ENCODE measurements at regions not wholly inside any gene's neighbourhood (a gene's known extent, or its start where the extent isn't known, plus 50 kb on each side); places are given as distances from the start of the nearest gene placed in this dataset.

DNA sequence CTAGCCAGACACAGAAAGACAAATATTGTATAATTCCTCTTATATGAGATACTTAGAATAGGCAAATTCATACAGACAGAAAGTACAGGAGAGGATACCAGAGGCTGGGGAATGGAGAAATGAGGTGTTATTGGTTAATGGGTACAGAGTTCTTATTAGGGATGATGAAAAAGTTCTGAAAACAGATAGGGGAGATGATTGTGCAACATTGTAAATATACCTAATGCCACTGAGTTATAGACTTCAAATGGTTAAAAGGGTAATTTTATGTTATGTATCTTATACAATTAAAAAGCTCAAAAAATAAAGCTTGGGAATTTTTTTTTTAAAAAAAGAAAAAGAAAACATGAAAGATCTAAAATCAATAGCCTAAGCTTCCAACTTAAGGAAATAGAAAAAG lies 98.8 kb upstream of the TECRL start:
- DNase-seq (ENCODE audit: low read depth in 1 of 2, low spot score in 2 of 2): no peak
- H3K4me1 ChIP-seq (replicated peaks): no peaks in the 10 kb centered on the region
- no peak overlapping the region for H3K4me3 ChIP-seq
- H3K27me3 ChIP-seq (replicated peaks): no peaks in the 10 kb centered on the region
- H3K9me3 ChIP-seq (replicated peaks): no peaks in the 10 kb centered on the region
- no peak overlapping the region for H3K27ac ChIP-seq
- H3K36me3 ChIP-seq: no peaks in the 10 kb centered on the region

DNA sequence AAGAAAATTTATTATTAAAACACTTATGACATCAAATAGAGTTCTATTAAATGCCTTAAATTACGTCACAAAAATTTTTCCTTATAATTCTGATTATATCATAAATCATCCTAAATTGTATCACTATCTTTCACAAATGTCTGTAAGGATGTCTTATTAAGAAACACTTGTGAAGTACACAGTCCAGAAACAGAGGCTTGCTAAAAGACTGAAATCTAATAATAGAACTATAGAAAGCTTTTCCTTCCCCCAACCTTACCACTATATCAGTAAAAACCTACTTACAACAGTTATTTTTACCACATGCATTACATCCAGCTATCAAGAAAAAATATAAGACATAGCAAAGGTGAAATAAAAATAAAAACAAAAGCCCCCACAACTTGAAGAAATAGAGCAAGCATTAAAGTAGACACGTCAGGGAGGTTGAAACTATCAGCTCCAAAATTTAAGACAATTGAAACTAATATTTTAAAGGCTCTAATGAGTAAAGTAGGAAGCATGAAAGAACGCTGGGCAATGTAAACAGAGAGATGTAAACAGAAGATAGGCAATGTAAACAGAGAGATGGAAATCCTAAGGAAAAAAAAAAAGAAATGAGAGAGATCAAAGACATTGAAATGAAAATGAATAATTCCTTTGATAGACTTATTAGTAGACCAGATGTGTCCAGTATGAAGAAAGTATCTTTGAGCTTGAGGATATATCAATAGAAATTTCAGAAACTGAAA lies 94.9 kb upstream of the TECRL start:
- Histone ChIP-seq H3K4me1 (replicated peaks) (no peaks in the 10 kb centered on the region), H3K36me3 (no peaks in the 10 kb centered on the region), H3K4me3 (no peak overlapping the region), H3K27ac (no peak overlapping the region), H3K9me3 (replicated peaks) (no peaks in the 10 kb centered on the region), H3K27me3 (replicated peaks) (no peaks in the 10 kb centered on the region)
- no peak for DNase-seq (ENCODE audit: low read depth in 1 of 2, low spot score in 2 of 2)

DNA sequence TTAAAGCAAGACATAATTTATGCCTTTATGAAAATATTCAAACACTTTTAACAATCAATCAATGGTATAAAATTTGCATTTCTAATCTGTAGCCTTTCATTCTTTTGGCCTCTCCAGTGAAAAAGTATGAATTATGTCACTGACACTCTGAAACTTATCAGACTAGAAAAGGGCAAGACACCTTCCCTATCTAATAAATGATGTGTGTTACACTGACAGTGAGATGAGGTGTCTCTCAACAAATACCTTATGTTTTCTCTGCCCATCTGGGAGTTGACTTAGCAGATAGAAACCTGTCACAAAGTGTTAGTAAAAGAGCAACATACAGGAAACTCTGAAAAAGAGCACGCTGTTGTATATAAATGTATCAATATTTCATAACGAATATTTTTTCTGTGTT lies 94.2 kb upstream of the TECRL start:
- H3K27ac ChIP-seq: no peak overlapping the region
- no peaks in the 10 kb centered on the region for H3K4me1 ChIP-seq (replicated peaks)
- DNase-seq (ENCODE audit: low read depth in 1 of 2, low spot score in 2 of 2): no peak
- no peak overlapping the region for H3K4me3 ChIP-seq
- no peaks in the 10 kb centered on the region for H3K9me3 ChIP-seq (replicated peaks)
- H3K36me3 ChIP-seq: no peaks in the 10 kb centered on the region
- no peaks in the 10 kb centered on the region for H3K27me3 ChIP-seq (replicated peaks)

DNA sequence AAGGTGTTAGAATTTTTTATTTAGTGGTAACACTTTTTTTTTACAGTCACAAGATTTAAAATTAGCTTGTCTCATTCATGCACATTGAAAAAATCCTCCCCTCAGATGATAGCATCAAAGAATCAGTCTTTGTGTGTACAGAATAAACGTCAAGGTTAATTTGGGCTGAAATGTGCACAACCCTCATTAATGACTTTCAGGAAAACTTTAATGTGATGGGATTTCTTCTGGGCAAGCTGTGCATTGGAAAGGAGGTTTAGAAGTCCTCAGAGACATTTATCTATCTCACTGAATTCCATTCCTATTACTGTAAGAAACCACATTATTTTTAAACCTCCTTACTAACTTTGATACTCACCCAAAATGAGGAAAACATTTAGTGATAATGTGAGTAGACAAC lies 88.2 kb upstream of the TECRL start:
- DNase-seq (ENCODE audit: low read depth in 1 of 2, low spot score in 2 of 2): no peak
- Histone ChIP-seq H3K36me3 (no peaks in the 10 kb centered on the region), H3K4me3 (no peak overlapping the region), H3K27ac (no peak overlapping the region), H3K27me3 (replicated peaks) (no peaks in the 10 kb centered on the region), H3K4me1 (replicated peaks) (no peaks in the 10 kb centered on the region), H3K9me3 (replicated peaks) (no peaks in the 10 kb centered on the region)

DNA sequence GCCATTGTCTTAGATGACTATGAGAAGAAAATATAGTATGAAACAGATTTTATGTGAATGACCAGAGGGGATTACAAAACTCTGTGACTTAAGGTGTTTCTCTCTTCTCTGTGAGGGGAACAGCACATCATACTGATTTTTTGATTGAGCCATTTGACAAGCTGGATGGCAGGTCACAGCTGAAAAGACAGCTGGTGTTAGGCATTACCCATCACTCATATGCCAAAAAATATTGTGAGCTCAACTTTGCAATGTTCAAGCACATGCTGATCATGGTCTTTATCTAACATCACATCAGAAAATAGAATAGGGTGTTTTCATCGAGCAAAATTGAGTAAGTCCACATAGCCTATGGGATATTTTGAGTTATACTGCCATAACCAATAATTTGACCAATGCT lies 86.7 kb upstream of the TECRL start:
- Histone ChIP-seq H3K27me3 (replicated peaks) (no peaks in the 10 kb centered on the region), H3K27ac (no peak overlapping the region), H3K36me3 (no peaks in the 10 kb centered on the region), H3K9me3 (replicated peaks) (no peaks in the 10 kb centered on the region), H3K4me1 (replicated peaks) (no peaks in the 10 kb centered on the region), H3K4me3 (no peak overlapping the region)
- DNase-seq (ENCODE audit: low read depth in 1 of 2, low spot score in 2 of 2): no peak

DNA sequence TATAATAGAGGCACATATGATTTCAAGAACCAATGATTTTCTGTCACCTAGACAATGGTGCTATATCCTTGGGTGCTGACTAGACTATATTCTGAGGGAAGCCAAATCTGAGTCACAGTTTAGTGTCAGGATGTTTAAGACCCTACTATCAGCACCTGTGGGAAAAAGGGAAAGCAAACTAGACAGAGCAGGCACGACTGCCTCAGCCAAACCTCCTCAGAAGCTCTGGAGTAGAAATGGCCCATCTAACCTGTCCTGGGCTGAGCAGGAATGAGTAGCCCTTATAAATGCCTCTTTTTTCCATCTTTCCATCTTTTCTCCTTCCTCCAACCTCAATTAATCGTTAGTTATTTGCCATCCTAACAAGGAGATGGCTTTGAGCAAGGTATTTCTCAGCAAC lies 80.4 kb upstream of the TECRL start:
- Histone ChIP-seq H3K36me3 (no peaks in the 10 kb centered on the region), H3K4me1 (replicated peaks) (no peaks in the 10 kb centered on the region), H3K4me3 (no peak overlapping the region), H3K27me3 (replicated peaks) (no peaks in the 10 kb centered on the region), H3K27ac (no peak overlapping the region), H3K9me3 (replicated peaks) (no peaks in the 10 kb centered on the region)
- no peak for DNase-seq (ENCODE audit: low read depth in 1 of 2, low spot score in 2 of 2)

DNA sequence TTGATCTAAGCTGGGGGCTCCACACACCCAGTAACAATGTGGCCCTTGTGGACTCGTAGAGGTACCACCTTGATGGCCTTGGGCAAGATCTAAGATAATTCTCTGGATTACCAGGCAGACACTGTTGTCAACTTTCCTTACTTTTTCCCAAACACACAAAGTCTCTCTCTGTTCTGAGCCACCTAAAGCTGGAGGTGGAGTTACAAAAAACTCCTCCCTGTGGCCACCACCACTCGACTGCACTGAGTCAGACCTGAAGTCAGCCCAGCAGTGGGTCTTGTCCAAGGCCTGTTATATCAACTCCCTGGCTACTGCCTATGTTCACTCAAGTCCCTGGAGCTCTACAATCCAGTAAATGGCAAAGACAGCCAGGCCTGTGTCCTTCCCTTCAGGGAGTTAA lies 70.1 kb upstream of the TECRL start:
- H3K4me3 ChIP-seq: no peak overlapping the region
- no peaks in the 10 kb centered on the region for H3K4me1 ChIP-seq (replicated peaks)
- H3K27me3 ChIP-seq (replicated peaks): no peaks in the 10 kb centered on the region
- no peaks in the 10 kb centered on the region for H3K36me3 ChIP-seq
- H3K9me3 ChIP-seq (replicated peaks): no peaks in the 10 kb centered on the region
- no peak for DNase-seq (ENCODE audit: low read depth in 1 of 2, low spot score in 2 of 2)
- H3K27ac ChIP-seq: no peak overlapping the region

DNA sequence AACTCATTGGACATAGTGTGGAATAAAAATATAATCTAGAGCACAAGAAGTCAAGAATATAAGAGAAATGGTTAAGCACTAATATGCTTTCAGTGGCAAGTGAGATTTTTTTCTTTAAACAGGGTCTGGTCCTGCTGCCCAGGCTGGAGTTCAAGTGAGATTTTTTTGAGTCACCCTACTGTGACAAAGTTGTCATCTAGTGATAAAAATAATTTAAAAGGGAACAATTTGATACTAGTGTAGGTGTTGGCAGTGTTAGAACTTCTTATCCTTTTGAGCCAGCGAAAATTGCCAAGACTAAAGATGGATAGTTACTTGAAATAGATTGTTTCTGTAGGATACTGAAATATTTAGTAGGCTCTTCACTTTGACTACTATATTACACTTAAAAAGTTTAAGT lies 67.9 kb upstream of the TECRL start:
- DNase-seq (ENCODE audit: low read depth in 1 of 2, low spot score in 2 of 2): no peak
- Histone ChIP-seq H3K27ac (no peak overlapping the region), H3K27me3 (replicated peaks) (no peaks in the 10 kb centered on the region), H3K4me1 (replicated peaks) (no peaks in the 10 kb centered on the region), H3K4me3 (no peak overlapping the region), H3K9me3 (replicated peaks) (no peaks in the 10 kb centered on the region), H3K36me3 (no peaks in the 10 kb centered on the region)

DNA sequence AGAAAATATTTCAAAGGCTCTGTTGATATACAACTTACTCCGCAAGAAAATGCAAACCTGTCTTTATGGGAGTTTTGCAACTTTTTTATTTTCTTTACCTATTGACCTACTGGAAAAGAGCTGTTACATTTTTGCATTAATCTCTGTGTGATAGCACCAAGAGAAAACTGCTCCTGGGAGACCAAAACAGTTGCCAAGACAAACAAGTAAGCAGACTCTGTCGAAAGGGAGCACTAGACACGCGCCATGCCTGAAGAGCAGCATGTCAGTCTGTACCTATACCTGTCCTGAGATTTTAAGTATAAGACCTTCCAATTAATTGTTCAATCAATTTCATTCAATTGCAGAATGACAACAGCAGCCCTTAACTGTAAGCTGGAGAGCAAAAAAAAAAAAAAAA lies 56.0 kb upstream of the TECRL start:
- no peaks in the 10 kb centered on the region for H3K4me1 ChIP-seq (replicated peaks)
- DNase-seq (ENCODE audit: low read depth in 1 of 2, low spot score in 2 of 2): no peak
- H3K9me3 ChIP-seq (replicated peaks): no peaks in the 10 kb centered on the region
- H3K36me3 ChIP-seq: no peaks in the 10 kb centered on the region
- H3K4me3 ChIP-seq: no peak overlapping the region
- no peaks in the 10 kb centered on the region for H3K27me3 ChIP-seq (replicated peaks)
- no peak overlapping the region for H3K27ac ChIP-seq

DNA sequence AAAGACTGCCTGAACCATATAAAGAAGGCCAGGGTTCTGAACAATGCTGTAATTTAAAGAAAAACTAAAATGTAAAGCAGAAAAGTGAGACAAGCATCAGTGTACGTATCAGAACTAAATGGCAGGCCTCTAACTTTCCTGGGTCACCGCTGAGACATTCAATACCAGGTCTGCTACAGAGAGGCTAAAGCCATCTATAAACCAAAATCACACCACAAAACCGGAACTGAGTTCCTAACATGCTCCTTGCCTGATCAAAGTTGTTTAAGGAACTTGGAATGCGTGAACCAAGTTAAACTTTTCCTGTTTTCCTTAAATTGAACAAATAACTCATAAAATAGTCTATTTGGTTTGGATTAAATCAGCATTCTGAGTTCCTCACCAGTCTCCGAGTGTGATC lies 55.3 kb upstream of the TECRL start:
- H3K27me3 ChIP-seq (replicated peaks): no peaks in the 10 kb centered on the region
- H3K36me3 ChIP-seq: no peaks in the 10 kb centered on the region
- DNase-seq (ENCODE audit: low read depth in 1 of 2, low spot score in 2 of 2): no peak
- H3K27ac ChIP-seq: no peak overlapping the region
- no peak overlapping the region for H3K4me3 ChIP-seq
- no peaks in the 10 kb centered on the region for H3K4me1 ChIP-seq (replicated peaks)
- H3K9me3 ChIP-seq (replicated peaks): no peaks in the 10 kb centered on the region
